Mesenchymal stem cell (in vitro differentiated cells and primary cell): ENCODE measurements at regions not wholly inside any gene's neighbourhood (a gene's known extent, or its start where the extent isn't known, plus 50 kb on each side); places are given as distances from the start of the nearest gene placed in this dataset.

ENCODE experiments used
- DNase-seq: peaks from one replicate; pipeline ENCODE4 v3.0.0-alpha.2; 2013
- H2AFZ ChIP-seq: one replicate; pipeline ENCODE4 v1.6.1; 2013; ENCODE audit warnings: low read depth, mild to moderate bottlenecking, control low read depth, inconsistent platforms, low read length, moderate library complexity
- H2AK5ac ChIP-seq: 2 replicates; pipeline ENCODE4 v1.6.1; 2013; ENCODE audit warnings: low read length, moderate library complexity, mild to moderate bottlenecking, inconsistent platforms; ENCODE audit not compliant: severe bottlenecking
- H2BK120ac ChIP-seq: one replicate; pipeline ENCODE4 v1.6.1; 2013; ENCODE audit warnings: low read depth, mild to moderate bottlenecking, inconsistent platforms, low read length, moderate library complexity
- H2BK12ac ChIP-seq, 2 experiments: one replicate each; pipeline ENCODE4 v1.6.1; 2013; ENCODE audit warnings: inconsistent platforms in 2 of 2, low read length in 2 of 2, mild to moderate bottlenecking in 2 of 2, moderate library complexity in 2 of 2, control low read depth in 1 of 2
- H2BK15ac ChIP-seq: one replicate; pipeline ENCODE4 v1.6.1; 2013; ENCODE audit warnings: mild to moderate bottlenecking, low read depth, inconsistent platforms; ENCODE audit not compliant: poor library complexity, severe bottlenecking
- H2BK5ac ChIP-seq: 2 replicates; pipeline ENCODE4 v1.6.1; 2013; ENCODE audit warnings: low read depth, mild to moderate bottlenecking, low read length, control low read depth, inconsistent platforms; ENCODE audit not compliant: poor library complexity, severe bottlenecking
- H3K14ac ChIP-seq, 2 experiments: one replicate each; pipeline ENCODE4 v1.6.1; 2013; ENCODE audit warnings: inconsistent platforms in 2 of 2, low read length in 2 of 2, control low read depth in 1 of 2, mild to moderate bottlenecking in 1 of 2, moderate library complexity in 1 of 2
- H3K18ac ChIP-seq, 2 experiments: one replicate each; pipeline ENCODE4 v1.6.1; 2013; ENCODE audit warnings: inconsistent platforms in 2 of 2, low read length in 2 of 2, control low read depth in 1 of 2, low read depth in 1 of 2, mild to moderate bottlenecking in 1 of 2
- H3K23ac ChIP-seq, 2 experiments: one replicate each; pipeline ENCODE4 v1.6.1; 2013; ENCODE audit warnings: inconsistent platforms in 2 of 2, low read length in 2 of 2, mild to moderate bottlenecking in 2 of 2, moderate library complexity in 2 of 2, control low read depth in 1 of 2
- H3K27ac ChIP-seq: 2 replicates; pipeline ENCODE4 v1.5.1; 2013; ENCODE audit warnings: mild to moderate bottlenecking, moderate library complexity, low read length, control low read depth, inconsistent platforms; ENCODE audit not compliant: poor library complexity, severe bottlenecking
- H3K27me3 ChIP-seq, 2 experiments: 2 replicates each; pipeline versions ENCODE4 v1.6.1 to v1.7.0; 2013; ENCODE audit warnings: low read length in 2 of 2, mild to moderate bottlenecking in 2 of 2, moderate library complexity in 2 of 2, control low read depth in 1 of 2, inconsistent platforms in 1 of 2; ENCODE audit not compliant: control insufficient read depth in 1 of 2, insufficient read depth in 1 of 2
- H3K36me3 ChIP-seq, 2 experiments: 2 replicates each; pipeline versions ENCODE4 v1.6.1 to v1.7.0; 2013; ENCODE audit warnings: low read length in 2 of 2, control low read depth in 1 of 2, inconsistent platforms in 1 of 2, low read depth in 1 of 2, mild to moderate bottlenecking in 1 of 2; ENCODE audit not compliant: insufficient read depth in 2 of 2, control insufficient read depth in 1 of 2
- H3K4ac ChIP-seq, 2 experiments: one replicate each; pipeline ENCODE4 v1.6.1; 2013; ENCODE audit warnings: inconsistent platforms in 2 of 2, low read length in 2 of 2, mild to moderate bottlenecking in 2 of 2, moderate library complexity in 2 of 2, control low read depth in 1 of 2, low read depth in 1 of 2
- H3K4me1 ChIP-seq: 2 replicates; pipeline ENCODE4 v1.6.1; 2013; ENCODE audit warnings: low read depth, low read length, control low read depth; ENCODE audit not compliant: control insufficient read depth, insufficient read depth
- H3K4me2 ChIP-seq: 2 replicates; pipeline ENCODE4 v1.6.1; 2013; ENCODE audit warnings: low read length, mild to moderate bottlenecking, inconsistent platforms; ENCODE audit not compliant: poor library complexity, severe bottlenecking
- H3K4me3 ChIP-seq, 2 experiments: 2 replicates each; pipeline versions ENCODE4 v1.5.1 to v1.7.0; 2013; ENCODE audit warnings: low read length in 2 of 2, mild to moderate bottlenecking in 2 of 2, control low read depth in 1 of 2, low read depth in 1 of 2; ENCODE audit not compliant: insufficient read depth in 1 of 2
- H3K79me1 ChIP-seq: replicated peaks from 2 replicates; pipeline ENCODE4 v1.6.1; 2013; ENCODE audit warnings: mild to moderate bottlenecking, control low read depth, low read length, inconsistent platforms; ENCODE audit not compliant: poor library complexity, severe bottlenecking
- H3K9ac ChIP-seq: 2 replicates; pipeline ENCODE4 v1.7.0; 2013; ENCODE audit warnings: mild to moderate bottlenecking, low read length, moderate library complexity
- H3K9me3 ChIP-seq: 2 replicates; pipeline ENCODE4 v1.7.0; 2013; ENCODE audit warnings: mild to moderate bottlenecking, low read length; ENCODE audit not compliant: control insufficient read depth
- H4K8ac ChIP-seq: one replicate; pipeline ENCODE4 v1.6.1; 2013; ENCODE audit warnings: inconsistent platforms, mild to moderate bottlenecking, low read length, moderate library complexity
- H4K91ac ChIP-seq: one replicate; pipeline ENCODE4 v1.6.1; 2013; ENCODE audit warnings: mild to moderate bottlenecking, low read length, inconsistent platforms
- WGBS: methylation state at CpG from one replicate; pipeline ENCODE4 v1.1.7; 2013; ENCODE audit warnings: mixed read lengths; 5-methylcytosine and 5-hydroxymethylcytosine counted together

DNA sequence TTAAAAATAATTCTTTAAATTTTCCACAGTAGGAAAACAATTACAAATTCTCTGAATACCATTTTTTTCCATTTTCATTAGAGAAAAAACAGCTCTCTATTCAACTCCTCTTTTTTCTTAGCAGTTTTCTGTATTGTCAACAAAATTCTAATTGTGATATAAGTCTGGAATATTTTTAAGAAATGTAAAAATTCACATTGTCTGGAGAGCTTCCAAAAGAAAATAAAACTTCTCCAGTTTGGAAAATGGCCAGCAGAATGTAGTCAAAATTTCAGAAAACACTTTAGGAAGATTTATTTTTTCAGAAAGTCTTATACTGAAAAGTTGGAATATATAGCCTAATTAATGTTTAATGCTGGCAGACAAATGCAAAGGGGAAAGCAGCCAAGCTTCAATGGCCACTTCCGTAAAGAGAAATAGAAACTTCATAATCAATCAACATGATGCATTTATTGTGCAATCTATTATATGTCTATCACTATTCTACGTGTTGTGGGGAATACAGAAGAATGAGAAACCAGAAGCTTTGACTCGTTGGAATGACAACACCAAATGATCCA is 733.2 kb upstream of the PKDCC start:
- H2AK5ac ChIP-seq, result no peak overlapping the region
- no peak overlapping the region for H2BK12ac ChIP-seq
- H2BK120ac ChIP-seq, result no peak overlapping the region
- no peaks in the 10 kb centered on the region for H3K79me1 ChIP-seq
- H3K4ac ChIP-seq, result no peak overlapping the region
- no peaks in the 10 kb centered on the region for H3K9me3 ChIP-seq
- H3K36me3 ChIP-seq, result no peaks in the 10 kb centered on the region
- no peak overlapping the region for H4K91ac ChIP-seq
- no peak overlapping the region for H2AFZ ChIP-seq
- no peak overlapping the region for H2BK15ac ChIP-seq
- H3K27me3 ChIP-seq, result no peaks in the 10 kb centered on the region
- no peak overlapping the region for H3K4me2 ChIP-seq
- no peak overlapping the region for H3K23ac ChIP-seq
- no peak overlapping the region for H3K4me3 ChIP-seq
- no peak for DNase-seq
- H2BK5ac ChIP-seq, result no peak overlapping the region
- H3K18ac ChIP-seq, result no peak overlapping the region
- H3K14ac ChIP-seq, result no peak overlapping the region
- H3K27ac ChIP-seq, result no peak overlapping the region
- H3K4me1 ChIP-seq, result no peaks in the 10 kb centered on the region
- H4K8ac ChIP-seq, result no peak overlapping the region
- WGBS, result no CpG with 5 or more reads among the region's 3 CpGs
- H3K9ac ChIP-seq, result no peak overlapping the region

DNA sequence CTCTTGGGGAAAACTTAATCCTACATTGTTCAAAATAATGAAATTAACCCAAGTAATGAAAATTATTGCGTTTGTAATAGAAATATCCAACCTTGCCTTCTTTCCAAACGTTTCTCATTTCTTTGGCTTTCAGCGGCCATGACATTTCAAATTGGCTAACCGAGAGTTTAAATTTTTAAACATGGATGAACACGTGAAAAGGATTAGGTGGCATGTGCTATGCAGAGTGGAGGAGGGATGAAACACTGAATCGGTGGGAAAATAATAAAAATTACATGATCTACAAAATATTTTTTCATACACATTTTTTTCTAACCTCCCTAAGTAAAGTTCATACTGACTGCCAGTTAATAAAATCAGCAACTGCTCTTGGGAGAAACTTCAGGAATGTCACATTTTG is 728.4 kb upstream of the PKDCC start:
- Histone ChIP-seq H3K4me3 (no peak overlapping the region), H3K27me3 (no peaks in the 10 kb centered on the region), H3K4me1 (no peaks in the 10 kb centered on the region), H2AK5ac (no peak overlapping the region), H4K91ac (no peak overlapping the region), H3K18ac (no peak overlapping the region), H2BK12ac (no peak overlapping the region), H2BK15ac (no peak overlapping the region), H4K8ac (no peak overlapping the region), H3K14ac (no peak overlapping the region), H2BK5ac (no peak overlapping the region), H3K27ac (no peak overlapping the region), H3K23ac (no peak overlapping the region), H3K9ac (no peak overlapping the region), H3K9me3 (no peaks in the 10 kb centered on the region), H3K4ac (no peak overlapping the region), H2AFZ (no peak overlapping the region), H3K36me3 (no peaks in the 10 kb centered on the region), H3K79me1 (no peaks in the 10 kb centered on the region), H2BK120ac (no peak overlapping the region), H3K4me2 (no peak overlapping the region)
- DNase-seq, result no peak
- WGBS, result 90% methylated on average over 3 of the region's 6 CpGs

DNA sequence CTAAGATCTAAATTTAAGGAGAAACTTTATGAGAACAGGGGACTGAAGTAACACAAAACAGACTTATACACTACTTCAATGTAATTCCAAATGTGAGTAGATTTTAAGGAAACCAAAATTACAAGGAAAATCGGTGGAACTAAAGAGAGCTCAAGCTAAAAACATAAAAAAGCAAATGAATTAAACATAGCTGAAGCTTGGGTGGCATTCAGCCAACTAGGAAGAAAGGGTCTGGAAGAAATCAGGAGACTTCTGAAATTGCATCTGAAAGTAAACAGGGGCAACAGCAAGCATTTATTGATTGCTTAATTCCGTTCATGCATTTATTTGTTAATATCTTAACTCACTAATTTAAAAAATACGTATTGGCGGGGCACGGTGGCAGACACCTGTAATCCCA is 727.3 kb upstream of the PKDCC start:
- no peak overlapping the region for H2BK12ac ChIP-seq
- no peak overlapping the region for H3K4me2 ChIP-seq
- no peak overlapping the region for H2BK5ac ChIP-seq
- no peaks in the 10 kb centered on the region for H3K27me3 ChIP-seq
- H3K79me1 ChIP-seq, result no peaks in the 10 kb centered on the region
- no peak overlapping the region for H2BK120ac ChIP-seq
- H2AFZ ChIP-seq, result no peak overlapping the region
- 95% methylated on average over 5 of the region's 5 CpGs for WGBS
- H3K23ac ChIP-seq, result no peak overlapping the region
- no peak overlapping the region for H3K14ac ChIP-seq
- H3K4ac ChIP-seq, result no peak overlapping the region
- no peak overlapping the region for H3K4me3 ChIP-seq
- no peak overlapping the region for H4K91ac ChIP-seq
- H3K9me3 ChIP-seq, result no peaks in the 10 kb centered on the region
- no peaks in the 10 kb centered on the region for H3K4me1 ChIP-seq
- H2AK5ac ChIP-seq, result no peak overlapping the region
- no peaks in the 10 kb centered on the region for H3K36me3 ChIP-seq
- H3K27ac ChIP-seq, result no peak overlapping the region
- no peak overlapping the region for H2BK15ac ChIP-seq
- no peak for DNase-seq
- H3K18ac ChIP-seq, result no peak overlapping the region
- H4K8ac ChIP-seq, result no peak overlapping the region
- no peak overlapping the region for H3K9ac ChIP-seq

DNA sequence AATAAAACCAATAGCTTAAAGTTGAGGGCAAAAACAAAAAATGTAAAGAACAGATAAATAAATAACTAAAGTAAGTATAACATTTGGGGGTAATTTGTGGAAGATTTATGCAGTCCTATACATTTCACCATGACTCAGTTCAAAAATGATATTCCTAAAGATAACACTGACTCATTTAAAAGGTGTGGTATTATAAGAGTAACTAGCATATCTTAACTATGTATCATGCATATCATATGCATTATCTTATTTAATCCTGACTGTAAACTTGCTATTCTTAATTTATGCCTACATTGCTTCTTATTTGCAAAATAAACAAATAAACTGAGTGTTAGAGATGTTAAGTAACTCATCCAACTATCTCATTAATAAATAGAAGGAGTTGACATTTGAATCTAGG is 726.5 kb upstream of the PKDCC start:
- Histone ChIP-seq H3K23ac (no peak overlapping the region), H3K18ac (no peak overlapping the region), H2BK120ac (no peak overlapping the region), H3K14ac (no peak overlapping the region), H3K27me3 (no peaks in the 10 kb centered on the region), H2AFZ (no peak overlapping the region), H3K36me3 (no peaks in the 10 kb centered on the region), H3K27ac (no peak overlapping the region), H4K91ac (no peak overlapping the region), H2BK12ac (no peak overlapping the region), H3K9ac (no peak overlapping the region), H3K9me3 (no peaks in the 10 kb centered on the region), H2BK15ac (no peak overlapping the region), H3K4me2 (no peak overlapping the region), H2BK5ac (no peak overlapping the region), H4K8ac (no peak overlapping the region), H3K4ac (no peak overlapping the region), H3K4me1 (no peaks in the 10 kb centered on the region), H2AK5ac (no peak overlapping the region), H3K79me1 (no peaks in the 10 kb centered on the region), H3K4me3 (no peak overlapping the region)
- no peak for DNase-seq
